Nephron (organoid): ENCODE measurements at regions not wholly inside any gene's neighbourhood (a gene's known extent, or its start where the extent isn't known, plus 50 kb on each side); places are given as distances from the start of the nearest gene placed in this dataset.

Experiments
- H3K27ac Mint-ChIP-seq, 3 experiments: 2 replicates each; pipeline ENCODE4 v1.8.0; 2020; ENCODE audit warnings: mixed read lengths in 3 of 3, mild to moderate bottlenecking in 2 of 3, moderate library complexity in 1 of 3
- H3K27me3 Mint-ChIP-seq: 2 replicates; pipeline ENCODE4 v1.8.0; 2021; ENCODE audit warnings: low read depth, mild to moderate bottlenecking, moderate library complexity, mixed read lengths
- H3K36me3 Mint-ChIP-seq: 2 replicates; pipeline ENCODE4 v1.8.0; 2020; ENCODE audit warnings: low read depth, mixed read lengths
- H3K4me1 Mint-ChIP-seq: 2 replicates; pipeline ENCODE4 v1.8.0; 2020; ENCODE audit warnings: mixed read lengths
- H3K4me3 Mint-ChIP-seq, 3 experiments: 2 replicates each; pipeline ENCODE4 v1.8.0; 2020; ENCODE audit warnings: mild to moderate bottlenecking in 3 of 3, mixed read lengths in 3 of 3, moderate library complexity in 2 of 3
- H3K9me3 Mint-ChIP-seq: 2 replicates; pipeline ENCODE4 v1.8.0; 2020; ENCODE audit warnings: mixed read lengths
- TF ChIP-seq, protein P1 (sequence below), 3 experiments: fragments of 200-600 bp; sonication (generic); IDR thresholded peaks; one replicate each; pipeline ENCODE4 v1.5.0; 2021; ENCODE audit warnings: antibody characterized with exemption in 3 of 3; ENCODE audit not compliant: unreplicated experiment in 3 of 3

DNA sequence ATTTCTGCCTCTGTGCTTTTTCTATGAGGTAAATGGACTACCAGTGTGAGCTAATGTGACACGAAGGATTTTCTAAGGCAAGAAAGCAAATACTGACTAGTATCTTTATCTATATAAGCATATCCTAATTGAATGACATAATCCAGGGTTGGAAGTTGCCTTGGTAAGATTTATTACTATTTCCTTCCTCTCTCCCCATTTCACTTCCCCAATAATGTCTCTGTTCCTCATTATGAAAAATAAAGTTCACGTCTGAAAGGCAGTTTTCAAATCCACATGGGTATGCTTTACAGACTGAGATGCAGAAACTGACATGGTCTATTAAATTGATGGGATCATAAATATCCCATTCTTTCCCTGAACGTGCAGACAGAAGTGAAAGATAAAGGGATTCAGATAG, 86.0 kb downstream of the DTWD1 start:
- Mint-ChIP-seq H3K27ac (peak overlapping the region in 1 of 3 experiments; percentile 26), H3K4me3 (no peak overlapping the region), H3K36me3 (peaks cover 14% of the 10 kb centered on the region), H3K27me3 (no peaks in the 10 kb centered on the region), H3K9me3 (peaks cover 28% of the 10 kb centered on the region), H3K4me1 (no peaks in the 10 kb centered on the region)
- TF ChIP-seq, protein P1, sequence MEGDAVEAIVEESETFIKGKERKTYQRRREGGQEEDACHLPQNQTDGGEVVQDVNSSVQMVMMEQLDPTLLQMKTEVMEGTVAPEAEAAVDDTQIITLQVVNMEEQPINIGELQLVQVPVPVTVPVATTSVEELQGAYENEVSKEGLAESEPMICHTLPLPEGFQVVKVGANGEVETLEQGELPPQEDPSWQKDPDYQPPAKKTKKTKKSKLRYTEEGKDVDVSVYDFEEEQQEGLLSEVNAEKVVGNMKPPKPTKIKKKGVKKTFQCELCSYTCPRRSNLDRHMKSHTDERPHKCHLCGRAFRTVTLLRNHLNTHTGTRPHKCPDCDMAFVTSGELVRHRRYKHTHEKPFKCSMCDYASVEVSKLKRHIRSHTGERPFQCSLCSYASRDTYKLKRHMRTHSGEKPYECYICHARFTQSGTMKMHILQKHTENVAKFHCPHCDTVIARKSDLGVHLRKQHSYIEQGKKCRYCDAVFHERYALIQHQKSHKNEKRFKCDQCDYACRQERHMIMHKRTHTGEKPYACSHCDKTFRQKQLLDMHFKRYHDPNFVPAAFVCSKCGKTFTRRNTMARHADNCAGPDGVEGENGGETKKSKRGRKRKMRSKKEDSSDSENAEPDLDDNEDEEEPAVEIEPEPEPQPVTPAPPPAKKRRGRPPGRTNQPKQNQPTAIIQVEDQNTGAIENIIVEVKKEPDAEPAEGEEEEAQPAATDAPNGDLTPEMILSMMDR (IDR thresholded peaks at IDR 0.05; ENCODE audit: unreplicated experiment in 3 of 3): no peak

GRCh38 chr15:49707598-49707997, 86.8 kb downstream of the DTWD1 start:
- TF ChIP-seq, protein P1 (IDR thresholded peaks at IDR 0.05; ENCODE audit: unreplicated experiment in 3 of 3): no peak
- Mint-ChIP-seq H3K27ac (no peak overlapping the region), H3K27me3 (no peaks in the 10 kb centered on the region)

DNA sequence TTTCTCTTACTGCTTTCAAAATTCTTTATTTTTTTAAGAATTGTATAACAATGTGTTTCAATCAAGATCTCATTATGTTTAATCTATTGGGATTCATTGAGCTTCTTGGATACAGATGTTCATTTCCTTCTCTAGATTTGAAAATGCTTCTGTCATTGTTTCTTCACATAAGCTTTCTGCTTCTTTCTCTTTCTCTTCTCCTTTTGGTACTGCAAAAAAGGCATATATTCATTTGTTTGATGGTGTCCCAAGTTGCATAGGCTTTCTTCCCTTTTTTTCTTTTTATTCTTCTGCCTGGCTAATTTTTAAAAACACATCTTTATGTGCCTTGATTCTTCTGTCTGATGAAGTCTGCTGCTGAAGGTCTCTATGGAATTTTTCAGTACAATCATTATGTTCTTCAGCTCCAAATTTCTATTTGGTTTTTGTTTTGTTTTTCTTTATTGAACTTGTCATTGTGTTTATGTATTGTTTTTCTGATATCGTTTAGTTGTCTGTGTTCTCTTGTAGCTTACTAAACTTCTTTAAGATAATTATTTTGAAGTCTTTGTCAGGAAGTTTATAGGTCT, 88.9 kb downstream of the DTWD1 start:
- Mint-ChIP-seq H3K27ac (no peak overlapping the region), H3K9me3 (peaks cover 34% of the 10 kb centered on the region), H3K4me1 (no peaks in the 10 kb centered on the region), H3K36me3 (peaks cover 14% of the 10 kb centered on the region), H3K4me3 (no peak overlapping the region), H3K27me3 (no peaks in the 10 kb centered on the region)
- TF ChIP-seq, protein P1 (IDR thresholded peaks at IDR 0.05; ENCODE audit: unreplicated experiment in 3 of 3): no peak

More at GRCh38 chr15:49707598-49707997, 86.8 kb downstream of the DTWD1 start:
- H3K36me3 Mint-ChIP-seq: peaks cover 14% of the 10 kb centered on the region
- H3K9me3 Mint-ChIP-seq: peaks cover 33% of the 10 kb centered on the region
- H3K4me1 Mint-ChIP-seq: no peaks in the 10 kb centered on the region
- no peak overlapping the region for H3K4me3 Mint-ChIP-seq

GRCh38 chr15:49712162-49712561, 91.3 kb downstream of the DTWD1 start:
- TF ChIP-seq, protein P1 (IDR thresholded peaks at IDR 0.05; ENCODE audit: unreplicated experiment in 3 of 3): no peak
- Mint-ChIP-seq H3K27ac (no peak overlapping the region), H3K9me3 (peaks cover 34% of the 10 kb centered on the region)

DNA sequence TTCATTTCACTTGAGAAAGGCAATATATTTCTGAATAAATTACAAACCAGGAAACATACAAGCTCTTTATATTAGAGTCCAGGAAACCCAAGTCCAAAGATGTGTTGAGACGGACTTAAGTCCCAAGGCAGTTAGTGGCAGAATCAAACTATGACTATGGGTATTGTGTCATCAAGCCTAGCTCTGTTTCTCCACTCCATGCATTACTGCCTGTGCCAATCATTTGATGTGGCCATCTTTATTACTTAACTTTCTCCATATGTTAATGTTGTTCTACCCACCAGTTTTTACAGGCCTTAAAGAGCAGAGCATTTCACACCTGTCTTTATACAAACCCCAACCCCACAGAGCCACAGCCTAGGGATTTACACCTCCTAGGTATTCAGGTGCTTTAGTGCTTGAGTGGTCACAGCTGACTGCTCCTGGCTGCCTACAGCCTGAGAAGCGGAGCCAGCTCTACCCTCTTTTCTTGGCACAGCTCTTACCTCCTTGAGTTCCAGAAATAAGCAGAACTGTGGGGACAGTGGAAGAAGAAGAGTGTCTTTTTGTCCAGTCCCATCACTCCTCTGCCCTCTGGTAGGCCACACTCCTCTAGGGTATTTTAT, 92.1 kb downstream of the DTWD1 start:
- no peaks in the 10 kb centered on the region for H3K4me1 Mint-ChIP-seq

More at GRCh38 chr15:49712162-49712561, 91.3 kb downstream of the DTWD1 start:
- H3K36me3 Mint-ChIP-seq: peaks cover 14% of the 10 kb centered on the region
- H3K27me3 Mint-ChIP-seq: no peaks in the 10 kb centered on the region
- H3K4me1 Mint-ChIP-seq: no peaks in the 10 kb centered on the region
- no peak overlapping the region for H3K4me3 Mint-ChIP-seq

More for the DNA sequence above, 92.1 kb downstream of the DTWD1 start:
- peaks cover 14% of the 10 kb centered on the region for H3K36me3 Mint-ChIP-seq
- TF ChIP-seq, protein P1 (IDR thresholded peaks at IDR 0.05; ENCODE audit: unreplicated experiment in 3 of 3): no peak
- H3K9me3 Mint-ChIP-seq: peaks cover 33% of the 10 kb centered on the region
- no peaks in the 10 kb centered on the region for H3K27me3 Mint-ChIP-seq
- H3K27ac Mint-ChIP-seq: no peak overlapping the region
- no peak overlapping the region for H3K4me3 Mint-ChIP-seq
